ENCODE measurements at regions not wholly inside any gene's neighbourhood (a gene's known extent, or its start where the extent isn't known, plus 50 kb on each side); places are given as distances from the start of the nearest gene placed in this dataset.

DNA sequence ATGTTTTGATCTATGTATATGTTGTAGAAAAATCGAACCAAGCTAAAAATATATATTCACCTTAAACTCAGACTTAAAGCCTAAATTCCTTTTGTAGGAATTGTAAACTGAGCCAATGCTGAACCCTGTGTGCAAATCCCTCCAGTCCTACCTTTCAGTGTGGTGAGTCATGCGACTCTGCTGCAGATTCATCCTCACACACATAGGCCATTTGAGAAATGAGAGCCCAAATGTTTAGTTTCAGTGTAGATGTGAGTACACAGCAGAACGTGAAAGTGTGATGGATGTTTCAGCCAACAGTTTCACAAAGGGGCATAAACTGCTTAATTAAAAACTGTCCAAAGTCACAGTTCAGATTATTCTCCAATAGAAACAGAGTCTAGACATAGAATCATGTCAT is 193.2 kb downstream of the CDH19 start:
- no peak overlapping the region for H2AFZ ChIP-seq (ENCODE audit: low read length)
- TF ChIP-seq EZH2 (IDR thresholded peaks at IDR 0.05; ENCODE audit: borderline replicate concordance, low read length) = no peak
- TF ChIP-seq, protein P1, sequence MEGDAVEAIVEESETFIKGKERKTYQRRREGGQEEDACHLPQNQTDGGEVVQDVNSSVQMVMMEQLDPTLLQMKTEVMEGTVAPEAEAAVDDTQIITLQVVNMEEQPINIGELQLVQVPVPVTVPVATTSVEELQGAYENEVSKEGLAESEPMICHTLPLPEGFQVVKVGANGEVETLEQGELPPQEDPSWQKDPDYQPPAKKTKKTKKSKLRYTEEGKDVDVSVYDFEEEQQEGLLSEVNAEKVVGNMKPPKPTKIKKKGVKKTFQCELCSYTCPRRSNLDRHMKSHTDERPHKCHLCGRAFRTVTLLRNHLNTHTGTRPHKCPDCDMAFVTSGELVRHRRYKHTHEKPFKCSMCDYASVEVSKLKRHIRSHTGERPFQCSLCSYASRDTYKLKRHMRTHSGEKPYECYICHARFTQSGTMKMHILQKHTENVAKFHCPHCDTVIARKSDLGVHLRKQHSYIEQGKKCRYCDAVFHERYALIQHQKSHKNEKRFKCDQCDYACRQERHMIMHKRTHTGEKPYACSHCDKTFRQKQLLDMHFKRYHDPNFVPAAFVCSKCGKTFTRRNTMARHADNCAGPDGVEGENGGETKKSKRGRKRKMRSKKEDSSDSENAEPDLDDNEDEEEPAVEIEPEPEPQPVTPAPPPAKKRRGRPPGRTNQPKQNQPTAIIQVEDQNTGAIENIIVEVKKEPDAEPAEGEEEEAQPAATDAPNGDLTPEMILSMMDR (IDR thresholded peaks at IDR 0.05; ENCODE audit: low read length) = no peak

DNA sequence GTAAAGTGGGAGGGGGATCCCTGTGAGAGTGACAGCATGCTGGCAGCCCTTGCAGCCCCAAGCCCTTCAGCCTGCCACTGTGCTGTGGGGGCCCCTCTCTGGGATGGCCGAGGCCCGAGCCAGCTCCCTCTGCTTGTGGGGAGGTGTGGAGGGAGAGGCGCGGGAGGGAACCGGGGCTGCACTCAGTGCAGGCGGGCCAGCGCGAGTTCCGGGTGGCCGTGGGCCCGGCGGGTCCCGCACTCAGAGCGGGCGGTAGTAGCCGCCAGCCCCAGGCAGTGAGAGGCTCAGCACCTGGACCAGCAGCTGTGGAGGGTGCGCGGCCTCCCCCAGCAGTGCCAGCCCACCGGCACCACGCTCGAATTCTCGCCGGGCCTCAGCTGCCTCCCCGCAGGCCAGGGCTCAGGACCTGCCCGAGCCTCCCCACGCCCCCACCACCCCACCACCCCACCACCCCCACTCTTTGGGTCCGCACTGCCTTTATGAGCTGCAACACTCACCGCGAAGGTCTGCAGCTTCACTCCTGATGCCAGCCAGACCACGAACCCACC is 208.1 kb downstream of the CDH19 start:
- H3K79me2 ChIP-seq (ENCODE audit: insufficient read depth, low read length) = no peaks in the 10 kb centered on the region
- H3K4me3 ChIP-seq (ENCODE audit: low read depth, low read length, poor library complexity, severe bottlenecking) = no peak overlapping the region
- no peak overlapping the region for H3K27ac ChIP-seq (ENCODE audit: low read depth, low read length, poor library complexity, severe bottlenecking)
- no peaks in the 10 kb centered on the region for H3K4me1 ChIP-seq (ENCODE audit: insufficient read depth, low read length, severe bottlenecking)
- H3K4me2 ChIP-seq (ENCODE audit: low read length) = no peak overlapping the region
- H3K36me3 ChIP-seq (ENCODE audit: insufficient read depth, low read length) = no peaks in the 10 kb centered on the region
- TF ChIP-seq, protein P1 (IDR thresholded peaks at IDR 0.05; ENCODE audit: low read length) = no peak
- TF ChIP-seq EZH2 (IDR thresholded peaks at IDR 0.05; ENCODE audit: borderline replicate concordance, low read length) = no peak
- H3K9me3 ChIP-seq (ENCODE audit: low read length) = no peaks in the 10 kb centered on the region
- no peaks in the 10 kb centered on the region for H4K20me1 ChIP-seq (ENCODE audit: insufficient read depth, low read length)
- no peak overlapping the region for H2AFZ ChIP-seq (ENCODE audit: low read length)
- no peaks in the 10 kb centered on the region for H3K9me2 ChIP-seq (ENCODE audit: low read depth, low read length)
- no peaks in the 10 kb centered on the region for H3K27me3 ChIP-seq (ENCODE audit: insufficient read depth, low read length)
- no peak overlapping the region for H3K9ac ChIP-seq (ENCODE audit: low read length)
- no peaks in the 10 kb centered on the region for H3F3A ChIP-seq (ENCODE audit: insufficient read depth, low read length)

More for the DNA sequence above, 193.2 kb downstream of the CDH19 start:
- no peaks in the 10 kb centered on the region for H3K36me3 ChIP-seq (ENCODE audit: insufficient read depth, low read length)
- no peaks in the 10 kb centered on the region for H3K27me3 ChIP-seq (ENCODE audit: insufficient read depth, low read length)
- H3K27ac ChIP-seq (ENCODE audit: low read depth, low read length, poor library complexity, severe bottlenecking) = no peak overlapping the region
- H3K4me3 ChIP-seq (ENCODE audit: low read depth, low read length, poor library complexity, severe bottlenecking) = no peak overlapping the region
- no peaks in the 10 kb centered on the region for H3K79me2 ChIP-seq (ENCODE audit: insufficient read depth, low read length)
- no peaks in the 10 kb centered on the region for H3K9me3 ChIP-seq (ENCODE audit: low read length)
- H4K20me1 ChIP-seq (ENCODE audit: insufficient read depth, low read length) = no peaks in the 10 kb centered on the region
- no peaks in the 10 kb centered on the region for H3K9me2 ChIP-seq (ENCODE audit: low read depth, low read length)
- H3K9ac ChIP-seq (ENCODE audit: low read length) = no peak overlapping the region
- H3K4me1 ChIP-seq (ENCODE audit: insufficient read depth, low read length, severe bottlenecking) = no peaks in the 10 kb centered on the region
- no peaks in the 10 kb centered on the region for H3F3A ChIP-seq (ENCODE audit: insufficient read depth, low read length)
- no peak overlapping the region for H3K4me2 ChIP-seq (ENCODE audit: low read length)

DNA sequence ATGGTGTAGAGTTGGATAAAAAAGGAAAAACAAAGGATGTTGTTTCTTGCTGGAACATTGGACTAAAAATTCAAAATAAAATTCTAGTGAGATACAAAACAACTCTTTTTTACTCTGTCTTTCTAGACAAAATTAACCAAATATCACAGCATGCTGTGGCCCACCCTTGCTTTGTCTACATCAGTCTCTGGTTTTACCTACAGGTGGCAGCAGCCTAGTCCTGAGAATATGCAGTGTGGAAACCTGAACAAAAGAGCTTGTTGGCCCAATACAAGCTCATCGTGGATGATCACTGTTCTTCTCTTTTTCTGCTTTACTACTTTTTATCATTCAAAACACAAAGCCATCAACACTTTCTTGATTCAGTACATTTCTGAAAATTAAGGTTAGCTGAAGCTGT is 210.4 kb downstream of the CDH19 start:
- H3K4me2 ChIP-seq (ENCODE audit: low read length) = no peak overlapping the region
- H3K9me3 ChIP-seq (ENCODE audit: low read length) = no peaks in the 10 kb centered on the region
- no peak overlapping the region for H3K27ac ChIP-seq (ENCODE audit: low read depth, low read length, poor library complexity, severe bottlenecking)
- H3K79me2 ChIP-seq (ENCODE audit: insufficient read depth, low read length) = no peaks in the 10 kb centered on the region
- H3F3A ChIP-seq (ENCODE audit: insufficient read depth, low read length) = no peaks in the 10 kb centered on the region
- H3K9ac ChIP-seq (ENCODE audit: low read length) = no peak overlapping the region
- no peaks in the 10 kb centered on the region for H3K27me3 ChIP-seq (ENCODE audit: insufficient read depth, low read length)
- no peak overlapping the region for H2AFZ ChIP-seq (ENCODE audit: low read length)
- H3K36me3 ChIP-seq (ENCODE audit: insufficient read depth, low read length) = no peaks in the 10 kb centered on the region
- H3K4me3 ChIP-seq (ENCODE audit: low read depth, low read length, poor library complexity, severe bottlenecking) = no peak overlapping the region
- TF ChIP-seq EZH2 (IDR thresholded peaks at IDR 0.05; ENCODE audit: borderline replicate concordance, low read length) = no peak
- TF ChIP-seq, protein P1 (IDR thresholded peaks at IDR 0.05; ENCODE audit: low read length) = no peak
- no peaks in the 10 kb centered on the region for H4K20me1 ChIP-seq (ENCODE audit: insufficient read depth, low read length)
- no peaks in the 10 kb centered on the region for H3K9me2 ChIP-seq (ENCODE audit: low read depth, low read length)
- H3K4me1 ChIP-seq (ENCODE audit: insufficient read depth, low read length, severe bottlenecking) = no peaks in the 10 kb centered on the region

Data from OCI-LY1 (cell line).